NCI-H526 (cell line): ENCODE measurements at regions not wholly inside any gene's neighbourhood (a gene's known extent, or its start where the extent isn't known, plus 50 kb on each side); places are given as distances from the start of the nearest gene placed in this dataset.

Experiments
- DNase-seq, 2 experiments: peaks; one replicate each; lab custom pipeline; 2025; lab: John Stamatoyannopoulos, UW

DNA sequence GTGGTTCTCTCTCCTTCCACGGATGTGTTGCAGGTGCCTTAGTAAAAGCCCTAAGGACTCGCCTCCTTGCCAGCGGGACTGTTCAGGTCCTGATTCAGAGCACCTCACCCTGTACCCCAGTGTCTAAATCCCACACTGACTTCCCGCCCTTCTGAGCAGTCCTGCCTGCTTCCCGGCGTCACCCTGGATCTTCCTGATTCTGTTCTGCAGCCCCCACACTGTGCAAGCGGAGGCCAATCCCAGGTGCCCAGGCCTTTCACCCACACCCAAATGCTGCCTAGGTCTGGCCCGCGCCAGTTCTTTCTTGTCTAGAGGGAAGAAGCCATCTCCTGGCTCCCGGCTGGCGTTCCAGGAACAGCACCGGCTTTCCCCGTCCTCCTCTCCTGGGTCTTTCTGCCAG is 95.9 kb upstream of the GALNT2 start:
- DNase-seq = no peak

DNA sequence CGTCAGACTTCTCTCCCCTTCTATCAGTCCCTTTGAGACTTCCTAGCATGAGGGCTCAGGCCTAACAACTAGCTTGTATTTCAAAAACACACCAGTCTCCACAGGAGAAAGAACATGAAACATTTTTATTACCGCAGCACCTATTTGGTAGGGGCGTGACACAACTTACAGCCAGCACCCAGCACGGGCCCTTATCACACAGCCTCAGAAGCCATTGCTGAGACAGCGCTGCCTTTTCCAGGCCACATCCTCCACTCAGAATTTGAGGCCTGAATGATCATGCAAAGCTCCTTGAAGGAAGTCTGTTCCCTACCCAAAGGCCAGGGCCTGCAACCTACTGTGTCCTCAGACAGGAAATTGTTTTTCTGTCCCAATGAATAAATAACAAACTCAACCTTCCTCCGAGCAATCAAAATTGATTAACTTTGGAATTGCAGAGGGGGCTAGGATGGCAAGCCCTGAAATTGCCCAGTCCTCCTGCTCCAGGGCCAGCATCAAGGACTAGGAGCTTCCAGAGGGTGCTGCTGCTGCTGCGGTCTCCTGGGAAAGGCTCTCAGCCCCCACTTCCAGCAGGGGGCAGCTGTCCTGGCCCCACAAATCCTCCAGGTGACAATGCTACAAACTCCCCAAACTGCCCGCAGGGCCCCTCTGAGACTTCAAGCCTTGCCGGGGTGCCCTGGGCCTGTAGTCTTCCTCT is 94.3 kb upstream of the GALNT2 start:
- DNase-seq = no peak

DNA sequence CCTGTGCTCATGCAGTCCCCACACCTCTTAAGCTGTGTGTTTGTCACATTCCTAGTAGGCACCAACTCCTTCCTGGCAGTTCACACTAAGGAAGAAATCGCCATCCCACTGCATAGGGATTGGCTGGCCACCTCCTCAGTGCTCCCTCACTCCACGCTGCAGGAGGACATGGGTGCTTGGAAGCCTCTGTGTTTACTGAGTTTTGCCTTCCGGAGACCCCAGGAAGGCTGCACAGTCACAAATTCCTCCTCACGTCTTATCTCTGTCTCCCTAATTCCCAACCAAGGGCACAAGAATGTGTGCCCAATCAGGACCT is 93.8 kb upstream of the GALNT2 start:
- no peak for DNase-seq

DNA sequence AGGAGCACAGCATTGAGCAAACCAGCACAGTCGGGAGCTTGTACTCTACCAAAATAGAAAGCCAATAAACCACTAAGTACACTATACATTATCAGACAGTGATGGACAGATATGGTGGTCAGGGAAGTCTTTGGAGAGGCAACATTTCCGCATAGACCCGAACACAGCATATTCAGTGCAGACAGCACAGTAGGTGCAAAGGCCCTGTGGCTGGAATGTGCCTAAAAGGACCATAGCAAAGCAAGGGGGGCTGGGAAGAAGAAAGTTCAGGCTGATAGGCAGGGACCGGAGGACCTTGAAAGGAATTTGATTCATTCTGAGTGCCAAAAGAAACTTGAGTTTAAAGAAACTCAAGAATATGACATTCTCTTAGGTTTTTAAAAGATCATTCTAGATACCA is 92.0 kb upstream of the GALNT2 start:
- no peak for DNase-seq

DNA sequence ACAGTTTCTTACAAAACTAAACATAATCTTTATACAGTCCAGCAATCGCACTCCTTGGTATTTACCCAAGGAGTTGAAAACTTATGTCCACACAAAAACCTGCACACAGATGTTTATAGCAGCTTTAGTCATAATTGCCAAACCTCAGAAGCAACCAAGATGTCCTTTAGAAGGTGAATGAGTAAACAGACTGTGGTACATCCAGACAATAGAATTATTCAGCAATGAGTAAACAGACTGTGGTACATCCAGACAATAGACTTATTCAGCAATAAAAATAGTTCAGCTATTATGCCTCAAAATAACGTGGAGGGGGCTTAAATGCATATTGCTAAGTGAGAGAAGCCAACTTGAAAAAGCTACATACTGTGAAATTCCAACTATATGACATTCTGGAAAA is 87.0 kb upstream of the GALNT2 start:
- DNase-seq = no peak

DNA sequence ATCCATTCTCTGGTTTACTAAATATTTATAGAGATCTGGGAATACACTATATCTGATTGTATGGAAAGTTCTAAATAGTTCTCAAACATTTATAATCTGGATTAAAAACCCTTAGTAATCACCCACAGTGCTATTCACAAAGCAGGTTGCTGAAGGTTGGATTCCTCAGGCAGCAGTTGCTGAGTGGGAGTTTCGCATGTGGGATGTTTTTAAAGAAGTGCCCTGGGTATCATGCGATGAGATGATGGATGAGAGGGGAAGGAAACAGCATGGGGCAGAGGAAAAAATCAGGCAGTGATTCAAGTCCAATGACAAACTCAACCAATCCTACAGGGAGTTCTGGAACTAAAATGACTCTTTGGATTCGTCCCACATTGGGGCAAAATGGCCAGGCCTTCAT is 85.3 kb upstream of the GALNT2 start:
- DNase-seq = no peak

DNA sequence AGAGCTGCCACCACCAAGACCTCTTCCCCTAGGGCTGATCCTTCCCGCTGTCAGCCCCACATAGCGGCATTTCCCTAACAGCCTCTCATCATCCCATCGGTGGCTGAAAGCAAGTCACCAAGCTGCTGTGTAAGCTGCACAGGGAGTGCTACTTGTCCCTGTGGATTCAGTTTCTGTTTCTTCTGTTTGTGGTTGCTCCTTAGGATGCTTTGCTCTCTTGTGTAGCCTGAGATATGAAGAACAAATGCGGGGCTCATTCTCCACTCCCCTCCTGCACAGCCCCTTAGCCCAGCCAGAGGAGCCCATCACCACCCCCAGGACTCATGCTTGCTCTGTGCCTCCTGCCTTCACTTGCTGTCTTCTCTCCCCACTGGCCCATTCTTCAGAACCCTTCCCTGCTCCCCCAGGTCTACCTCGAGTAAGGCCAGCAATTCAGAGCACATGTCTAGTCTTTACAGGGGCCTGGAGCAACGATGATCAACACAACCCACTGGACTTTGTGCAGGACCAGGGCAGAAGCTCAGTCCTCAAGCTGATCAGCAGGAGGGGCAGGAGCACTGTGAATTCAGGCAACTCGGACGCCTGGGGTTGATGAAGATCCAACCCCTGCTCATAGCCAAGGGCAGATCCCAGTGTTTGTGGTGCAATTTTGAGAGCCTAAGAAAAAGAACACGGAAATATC is 82.6 kb upstream of the GALNT2 start:
- no peak for DNase-seq

DNA sequence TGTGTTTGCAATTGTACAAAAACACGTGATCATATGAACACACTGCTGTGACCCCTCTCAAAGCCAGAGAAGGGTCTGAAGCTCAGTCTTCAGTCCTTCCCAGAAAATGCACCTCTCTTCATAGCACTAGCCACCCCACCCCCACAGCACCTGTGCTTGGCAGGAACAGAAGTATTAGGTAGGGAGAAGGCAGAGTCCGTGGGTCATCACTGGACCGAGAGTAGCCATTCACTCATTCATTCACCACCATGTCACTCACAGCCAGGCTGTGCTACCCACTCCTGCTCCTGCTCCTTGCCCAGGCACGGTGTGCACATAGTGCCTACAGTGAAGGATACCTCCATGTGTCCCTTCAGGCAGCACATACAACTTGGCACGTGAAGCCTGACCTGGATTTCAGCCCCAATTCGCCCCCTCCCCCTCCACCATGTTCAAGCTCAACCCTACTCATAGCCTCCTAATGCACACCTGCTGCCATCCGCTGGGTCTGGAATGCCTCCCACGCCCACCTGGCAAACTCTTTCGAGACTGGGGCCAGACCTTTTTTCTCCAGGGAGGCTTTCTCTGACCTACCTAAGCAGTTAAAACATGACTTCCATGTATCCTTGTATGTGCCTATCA is 81.9 kb upstream of the GALNT2 start:
- no peak for DNase-seq

DNA sequence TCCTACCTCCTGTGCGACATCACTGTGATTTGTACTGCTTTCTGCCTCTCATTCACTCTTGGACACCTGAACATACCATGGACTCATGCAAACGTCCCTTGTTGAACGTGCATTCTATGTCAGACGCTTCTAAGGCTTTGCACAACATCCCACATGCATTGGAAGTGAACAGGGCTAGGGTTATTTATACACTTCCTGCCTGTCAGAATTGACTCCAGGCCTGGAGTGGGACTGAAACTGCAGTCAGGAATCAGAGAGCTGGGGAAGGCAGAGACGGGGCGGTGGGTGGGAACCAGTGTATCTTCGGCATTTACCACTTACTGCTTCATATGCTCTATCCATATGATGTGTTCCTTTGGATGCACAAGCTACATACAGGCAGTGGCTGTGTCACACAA is 81.4 kb upstream of the GALNT2 start:
- no peak for DNase-seq

DNA sequence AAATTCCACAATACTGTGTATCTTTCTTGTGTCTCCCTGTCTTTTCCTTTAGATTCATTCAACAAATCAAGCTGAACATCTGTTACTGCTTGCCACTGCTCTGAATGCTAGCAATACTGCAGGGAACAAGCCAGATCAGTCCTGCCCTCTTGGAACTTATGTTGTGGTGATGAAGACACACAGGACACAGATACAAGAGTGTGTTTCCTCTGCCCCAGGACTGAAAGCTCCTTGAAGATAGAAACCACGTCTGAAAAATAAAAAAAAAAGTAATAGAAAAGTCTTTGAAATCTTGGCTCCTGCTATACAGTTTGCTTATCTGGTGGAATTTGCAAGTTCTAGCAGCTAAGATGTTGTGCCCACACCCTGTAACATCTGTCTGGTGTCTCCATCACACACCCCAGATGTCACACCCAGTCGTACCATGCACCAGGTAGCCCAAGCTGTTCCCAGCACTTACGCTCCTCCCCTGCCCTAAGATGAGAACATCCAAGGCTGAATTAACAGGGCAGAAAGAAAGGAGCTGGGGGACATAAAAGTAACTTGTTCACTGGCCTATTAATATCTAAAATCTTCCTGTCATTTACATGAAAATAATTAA is 80.2 kb upstream of the GALNT2 start:
- no peak for DNase-seq

DNA sequence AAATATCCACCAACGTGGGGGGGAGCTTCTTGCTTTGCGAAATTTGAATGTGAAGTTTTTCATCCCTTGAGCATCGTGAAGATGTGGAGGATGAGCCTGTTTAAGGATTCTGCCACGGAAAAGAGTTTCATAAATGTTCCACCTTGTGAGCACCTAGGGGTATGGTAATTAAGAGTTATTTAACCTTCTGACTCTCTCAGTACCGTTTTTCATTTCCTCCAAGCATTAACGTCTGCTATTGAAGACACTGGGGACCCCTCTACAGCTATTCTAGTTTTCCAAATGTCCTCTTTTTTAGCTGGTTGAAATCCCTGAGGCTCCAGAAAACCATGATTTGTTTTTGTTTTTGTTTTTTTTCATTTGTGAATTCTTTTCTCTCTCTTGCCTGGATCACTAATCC is 79.1 kb upstream of the GALNT2 start:
- no peak for DNase-seq

DNA sequence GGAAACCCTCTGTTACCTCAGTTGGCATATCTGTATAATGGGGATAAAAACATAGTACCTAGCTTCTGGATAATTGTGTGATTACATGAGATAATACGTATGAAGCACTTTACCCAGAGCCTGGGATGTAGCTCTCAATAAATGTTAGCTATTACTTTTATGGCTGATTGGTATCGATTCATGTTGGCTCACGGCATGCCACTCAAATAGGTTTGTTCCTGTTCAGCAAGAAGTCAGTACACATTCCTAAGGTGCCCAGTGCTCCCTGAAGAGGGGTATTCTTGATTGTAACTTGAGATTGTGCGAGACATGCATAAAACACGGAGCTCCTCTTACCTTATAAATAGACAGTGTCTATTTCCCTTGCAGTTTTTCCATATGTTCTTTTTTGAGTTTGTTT is 78.5 kb upstream of the GALNT2 start:
- DNase-seq = no peak

DNA sequence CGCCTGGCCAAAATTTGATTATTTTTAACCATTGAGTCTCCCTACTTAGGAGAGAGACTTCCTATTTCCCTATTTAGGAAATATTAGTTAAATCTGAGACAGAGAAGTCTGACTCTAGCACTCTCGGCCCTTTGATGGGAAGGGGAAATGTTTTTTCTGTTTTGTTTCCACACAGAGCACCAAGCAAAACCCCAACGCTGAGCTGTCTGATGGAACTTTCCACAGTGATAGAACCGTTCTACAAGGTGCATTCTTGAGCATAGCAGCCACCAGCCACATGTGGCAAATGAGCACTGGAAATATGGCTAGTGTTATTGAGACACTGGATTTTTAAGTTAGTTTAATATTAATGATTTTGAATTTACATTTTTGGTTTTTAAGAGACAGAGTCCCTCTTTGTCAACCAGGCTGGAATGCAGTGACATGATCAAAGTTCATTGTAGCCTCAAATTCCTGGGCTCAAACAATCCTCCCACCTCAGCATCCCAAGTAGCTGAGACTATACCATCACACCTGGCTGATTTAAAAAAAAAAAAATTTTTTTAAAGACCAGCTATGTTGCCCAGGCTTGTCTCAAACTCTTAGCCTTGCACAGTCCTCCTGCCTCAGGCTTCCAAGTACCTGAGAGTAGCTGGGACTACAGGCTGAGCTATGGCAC is 77.3 kb upstream of the GALNT2 start:
- DNase-seq = no peak

DNA sequence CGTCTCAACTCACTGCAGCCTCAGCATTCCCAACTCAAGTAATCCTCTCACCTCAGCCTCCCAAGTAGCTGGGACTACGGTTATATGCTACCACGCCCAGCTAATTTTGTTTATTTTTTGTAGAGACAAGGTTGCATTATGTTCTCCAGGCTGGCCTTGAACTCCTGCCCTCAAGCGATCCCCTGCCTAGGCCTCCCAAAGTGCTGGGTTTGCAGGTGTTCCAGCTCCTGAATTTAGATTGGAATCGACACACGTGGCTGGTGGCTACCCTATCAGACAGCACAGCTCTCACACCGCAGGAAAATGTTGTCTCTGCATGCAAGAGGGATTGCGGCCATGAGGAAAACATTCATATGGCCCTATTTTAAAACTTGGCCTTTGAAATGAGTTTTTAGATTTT is 76.7 kb upstream of the GALNT2 start:
- no peak for DNase-seq

DNA sequence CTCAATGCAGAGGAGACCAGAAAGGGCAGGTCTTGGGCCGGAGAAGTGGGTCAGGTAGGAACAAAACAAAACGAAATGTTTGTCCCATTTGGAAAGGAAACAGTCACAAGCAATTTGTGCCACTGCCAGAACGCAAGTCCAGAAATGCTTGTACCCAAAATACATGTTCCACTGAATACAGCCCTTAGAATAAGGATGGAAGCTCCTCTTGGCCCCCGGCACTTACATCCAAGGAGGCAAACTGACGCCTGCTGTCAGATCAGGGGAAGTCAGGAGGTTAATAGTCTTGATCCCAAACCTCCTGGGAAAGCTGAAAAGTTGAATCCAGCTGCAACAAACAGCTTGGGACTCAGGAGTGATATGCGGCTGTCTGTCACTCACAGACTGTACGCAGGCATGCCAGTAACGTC is 75.9 kb upstream of the GALNT2 start:
- no peak for DNase-seq

DNA sequence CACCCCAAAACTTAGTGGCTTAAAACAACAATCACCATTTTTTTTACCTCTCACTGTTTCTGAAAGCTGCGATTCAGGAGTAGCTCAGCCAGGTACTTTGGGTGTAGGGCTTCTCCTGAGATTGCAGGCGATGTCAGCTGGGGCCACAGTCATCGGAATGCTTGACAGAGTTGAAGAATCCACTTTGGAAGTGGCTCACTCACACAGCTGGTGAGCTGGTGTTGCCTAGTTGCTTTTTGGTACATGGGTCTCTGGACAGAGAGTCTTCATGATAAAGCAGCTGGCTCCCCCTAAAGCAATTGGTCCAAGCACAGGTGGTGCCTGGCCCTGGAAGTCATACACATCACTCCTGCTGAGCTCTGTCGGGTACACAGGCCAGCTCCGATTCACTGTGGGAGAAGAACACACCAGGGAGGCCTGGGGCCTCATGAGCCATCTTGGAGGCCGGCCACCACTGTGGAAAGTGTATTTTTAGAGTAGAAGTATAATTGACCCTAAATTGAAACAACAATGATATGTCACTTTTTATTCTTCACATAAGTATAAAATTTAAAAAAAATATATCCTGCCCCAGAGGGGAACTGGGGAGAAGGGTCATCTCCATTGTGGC is 75.2 kb upstream of the GALNT2 start:
- DNase-seq = no peak

DNA sequence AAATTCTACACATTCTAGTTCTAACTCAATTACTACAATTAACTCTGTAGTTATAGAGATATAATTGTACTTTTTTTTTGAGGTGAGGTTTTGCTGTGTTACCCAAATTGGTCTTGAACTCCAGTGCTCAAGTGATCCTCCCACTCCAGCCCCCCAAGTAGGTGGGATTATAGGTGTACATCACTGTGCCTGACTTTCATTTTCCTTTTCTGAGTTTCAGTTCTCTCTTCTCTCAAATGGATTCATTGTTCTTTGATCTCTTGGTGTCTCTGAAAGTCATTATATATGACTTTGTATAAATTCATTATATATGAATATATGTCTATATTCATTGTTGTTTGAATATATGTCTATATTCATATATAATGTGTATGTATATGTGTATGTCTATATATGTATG is 74.0 kb upstream of the GALNT2 start:
- DNase-seq = no peak

DNA sequence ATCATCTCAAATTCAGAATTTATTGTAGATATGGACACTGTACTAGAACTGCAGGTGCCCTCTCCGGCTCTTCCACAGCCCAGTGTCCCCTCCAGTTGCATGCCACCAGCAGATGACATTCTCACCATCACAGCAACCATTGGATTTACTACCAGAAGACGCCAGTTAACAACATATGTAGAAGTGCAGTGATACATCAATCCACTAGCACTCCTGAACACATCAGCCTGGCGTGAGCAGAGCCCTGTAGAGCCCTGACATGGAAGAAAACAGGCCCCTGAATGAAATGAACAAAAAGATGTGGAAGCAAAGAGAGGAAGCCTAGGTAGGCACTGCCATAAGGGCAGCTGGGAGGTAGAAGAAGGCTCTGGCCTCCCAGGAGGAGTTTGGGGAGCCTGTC is 73.1 kb upstream of the GALNT2 start:
- no peak for DNase-seq

DNA sequence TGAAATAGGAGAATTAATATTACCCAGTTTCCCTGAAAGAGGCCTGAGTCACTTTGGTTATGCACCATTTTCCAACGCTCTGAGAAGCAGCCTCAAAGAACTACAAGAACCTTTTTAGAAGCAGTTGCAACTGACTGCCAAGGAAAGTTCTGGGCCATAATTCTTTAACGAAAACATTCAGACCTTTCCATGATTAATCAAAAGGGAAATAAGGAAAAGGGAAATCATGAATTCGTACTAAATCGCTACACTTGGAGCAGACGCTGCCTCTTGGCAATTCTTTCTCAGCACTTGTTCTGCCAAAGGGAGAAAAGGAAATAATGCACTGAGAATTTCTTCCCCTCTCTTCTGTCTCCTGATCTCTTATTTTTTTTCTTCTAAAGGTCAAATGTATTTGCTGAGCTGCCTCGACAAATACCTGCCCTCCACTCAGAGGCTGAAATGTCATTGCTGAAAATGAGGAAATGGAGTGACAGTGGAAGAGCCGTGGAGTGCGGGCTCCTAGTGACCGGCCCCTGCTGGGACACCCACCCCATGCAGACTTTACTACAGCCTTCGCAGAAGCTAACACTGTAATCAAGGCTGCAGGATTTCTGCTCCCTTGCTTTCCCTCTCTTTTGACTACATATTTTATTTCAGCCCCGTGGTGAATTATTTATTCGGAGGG is 67.9 kb upstream of the GALNT2 start:
- no peak for DNase-seq

DNA sequence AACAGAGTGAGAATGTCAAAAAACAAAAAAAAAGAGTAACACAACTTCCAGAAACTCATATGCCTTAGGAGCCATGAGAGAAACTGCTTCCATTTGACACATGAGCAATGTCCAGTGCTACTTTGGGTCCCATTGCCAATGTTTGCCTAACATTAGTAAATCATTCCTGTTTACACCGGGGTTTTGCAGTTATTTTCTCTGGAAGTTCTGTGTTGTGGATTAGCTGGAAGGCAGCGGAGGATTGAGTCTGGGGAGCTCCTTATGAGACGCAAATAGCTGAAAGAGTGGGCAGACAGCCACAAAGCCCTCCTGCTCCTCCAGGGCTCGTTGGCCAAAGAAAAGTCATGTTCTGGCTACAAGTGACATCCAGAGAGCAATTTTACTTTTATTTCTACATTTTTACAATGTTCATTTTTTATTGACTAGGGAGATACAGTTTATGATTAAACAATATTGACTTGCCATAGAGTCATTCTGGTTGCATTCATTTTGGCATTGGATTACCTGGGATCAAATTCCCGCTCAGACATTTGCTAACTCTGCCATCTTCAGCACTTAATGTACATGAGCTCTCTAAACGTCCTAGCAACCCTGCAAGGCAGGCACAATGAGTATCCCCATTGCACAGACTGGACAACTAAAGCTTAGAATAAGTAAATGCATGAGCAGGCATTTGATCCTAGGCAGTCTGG is 66.4 kb upstream of the GALNT2 start:
- DNase-seq = no peak

DNA sequence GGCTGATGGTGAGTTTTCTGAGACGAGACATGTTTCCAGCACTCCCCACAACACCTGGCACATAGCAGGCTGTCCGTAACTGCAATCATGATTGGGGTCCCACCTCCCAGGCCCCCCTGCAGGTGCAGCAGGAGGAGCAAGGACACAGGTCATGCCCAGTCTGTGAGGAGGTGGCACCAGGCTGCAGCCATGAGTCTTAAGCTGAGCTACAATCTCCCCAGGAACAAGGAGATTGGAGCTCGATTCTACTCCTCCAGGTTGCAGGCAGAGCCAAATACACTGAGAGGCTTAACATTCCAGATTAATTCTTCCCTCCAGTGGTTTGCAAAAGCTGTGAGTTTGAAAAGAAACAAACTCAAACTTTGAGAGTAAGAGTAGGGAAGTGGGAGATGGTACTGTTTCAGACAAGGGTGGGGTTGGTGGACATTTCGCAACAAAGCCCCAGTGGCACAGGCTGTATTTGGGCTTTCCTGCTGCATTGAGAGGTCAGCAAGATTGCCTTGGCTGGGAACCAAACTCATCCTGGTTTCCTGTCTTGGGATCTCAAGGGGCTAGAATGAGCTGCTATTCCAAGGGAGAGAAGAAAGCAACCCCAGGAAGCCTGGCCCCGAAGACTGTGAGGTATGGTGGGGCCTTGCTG is 64.8 kb upstream of the GALNT2 start:
- DNase-seq = no peak
